ENCODE measurements at regions not wholly inside any gene's neighbourhood (a gene's known extent, or its start where the extent isn't known, plus 50 kb on each side); places are given as distances from the start of the nearest gene placed in this dataset.

GRCh38 chr7:115662120-115662519, 368.4 kb downstream of the TFEC start:
- Histone ChIP-seq H3K9me2 (ENCODE audit: insufficient read depth) (no peaks in the 10 kb centered on the region), H3K27ac (ENCODE audit: low read depth) (no peak overlapping the region), H3K79me2 (replicated peaks; ENCODE audit: insufficient read depth) (no peaks in the 10 kb centered on the region), H4K20me1 (replicated peaks; ENCODE audit: insufficient read depth) (no peaks in the 10 kb centered on the region), H3K4me3 (no peak overlapping the region), H3K4me2 (no peak overlapping the region), H3K27me3 (ENCODE audit: insufficient read depth) (no peaks in the 10 kb centered on the region), H3F3A (replicated peaks; ENCODE audit: low read depth) (no peaks in the 10 kb centered on the region), H2AFZ (no peak overlapping the region), H3K36me3 (ENCODE audit: insufficient read depth) (no peaks in the 10 kb centered on the region), H3K4me1 (ENCODE audit: insufficient read depth) (no peaks in the 10 kb centered on the region)
- H3K9me3 Mint-ChIP-seq, result no peaks in the 10 kb centered on the region
- H3K27me3 Mint-ChIP-seq (ENCODE audit: insufficient read depth, low read depth, poor library complexity), result peaks cover 2% of the 10 kb centered on the region
- no peak for ATAC-seq
- no peak for TF ChIP-seq ZNF331 (CRISPR knock-in tag; IDR thresholded peaks at IDR 0.05; ENCODE audit: low read depth)
- TF ChIP-seq ZNF114 (CRISPR knock-in tag; IDR thresholded peaks at IDR 0.05), result no peak
- no peak for TF ChIP-seq ETS1 (IDR thresholded peaks at IDR 0.05)
- no peak for TF ChIP-seq JUNB (IDR thresholded peaks at IDR 0.05; ENCODE audit: unreplicated experiment)
- no peak for TF ChIP-seq CREB1 (CRISPR knock-in tag; IDR thresholded peaks at IDR 0.05; ENCODE audit: low read depth)
- no peak for TF ChIP-seq POLR2AphosphoS5 (IDR thresholded peaks at IDR 0.05; ENCODE audit: low read depth)
- no peak for TF ChIP-seq EZH2 (IDR thresholded peaks at IDR 0.05; ENCODE audit: low read depth, unreplicated experiment)
- no peak for TF ChIP-seq NANOG (IDR thresholded peaks at IDR 0.05; ENCODE audit: borderline replicate concordance)
- no peak for TF ChIP-seq REST (IDR thresholded peaks at IDR 0.05; ENCODE audit: unreplicated experiment)
- DNase-seq (ENCODE audit: low spot score), result no peak
- H3K27ac Mint-ChIP-seq, result no peak overlapping the region
- peaks cover 3% of the 10 kb centered on the region; the same call in 2 of the 3 replicates for H3K4me1 Mint-ChIP-seq
- H3K36me3 Mint-ChIP-seq (ENCODE audit: low read depth), result no peaks in the 10 kb centered on the region
- no peak overlapping the region for H3K4me3 Mint-ChIP-seq

GRCh38 chr7:115658223-115658622, 372.3 kb downstream of the TFEC start:
- Histone ChIP-seq H3K27ac (ENCODE audit: low read depth) (no peak overlapping the region), H3K79me2 (replicated peaks; ENCODE audit: insufficient read depth) (no peaks in the 10 kb centered on the region), H2AFZ (no peak overlapping the region), H3K27me3 (ENCODE audit: insufficient read depth) (no peaks in the 10 kb centered on the region), H3K9me2 (ENCODE audit: insufficient read depth) (no peaks in the 10 kb centered on the region), H3K4me3 (no peak overlapping the region), H3K36me3 (ENCODE audit: insufficient read depth) (no peaks in the 10 kb centered on the region), H3F3A (replicated peaks; ENCODE audit: low read depth) (no peaks in the 10 kb centered on the region), H3K4me2 (no peak overlapping the region), H4K20me1 (replicated peaks; ENCODE audit: insufficient read depth) (no peaks in the 10 kb centered on the region), H3K4me1 (ENCODE audit: insufficient read depth) (no peaks in the 10 kb centered on the region)
- Mint-ChIP-seq H3K4me3 (no peak overlapping the region), H3K4me1 (peaks cover 3% of the 10 kb centered on the region; the same call in 2 of the 3 replicates), H3K27ac (no peak overlapping the region), H3K36me3 (ENCODE audit: low read depth) (no peaks in the 10 kb centered on the region), H3K9me3 (no peaks in the 10 kb centered on the region), H3K27me3 (ENCODE audit: insufficient read depth, low read depth, poor library complexity) (peaks cover 2% of the 10 kb centered on the region)
- DNase-seq (ENCODE audit: low spot score), result no peak
- ATAC-seq, result no peak
- TF ChIP-seq CTCF (conservative IDR thresholded peaks at IDR 0.05; ENCODE audit: low read depth in 2 of 2) (no peak), ZNF114 (CRISPR knock-in tag; IDR thresholded peaks at IDR 0.05) (no peak), CREB1 (CRISPR knock-in tag; IDR thresholded peaks at IDR 0.05; ENCODE audit: low read depth) (no peak), REST (IDR thresholded peaks at IDR 0.05; ENCODE audit: unreplicated experiment) (no peak), STAT1 (IDR thresholded peaks at IDR 0.05; ENCODE audit: unreplicated experiment) (no peak), EZH2 (IDR thresholded peaks at IDR 0.05; ENCODE audit: low read depth, unreplicated experiment) (no peak), ZNF331 (CRISPR knock-in tag; IDR thresholded peaks at IDR 0.05; ENCODE audit: low read depth) (no peak)
